HG03095 (cell line): ENCODE measurements at regions not wholly inside any gene's neighbourhood (a gene's known extent, or its start where the extent isn't known, plus 50 kb on each side); places are given as distances from the start of the nearest gene placed in this dataset.

Source experiments
- ATAC-seq: cut with Tn5 transposase; IDR thresholded peaks from one replicate; pipeline ENCODE4 v1.9.1; 2021; ENCODE audit warnings: moderate library complexity; ENCODE audit not compliant: unreplicated experiment

GRCh38 chr2:71850306-71850801 lies 297.3 kb downstream of the CYP26B1 start:
- ATAC-seq, result no peak

- no peak for ATAC-seq
These were observed 297.9 kb downstream of the CYP26B1 start for GRCh38 chr2:71849607-71850305.

- no peak for ATAC-seq
These were observed 298.6 kb downstream of the CYP26B1 start for GRCh38 chr2:71849111-71849510.

- no peak for ATAC-seq
These were observed 300.9 kb downstream of the CYP26B1 start for GRCh38 chr2:71846669-71847291.

GRCh38 chr2:71846072-71846471 lies 301.6 kb downstream of the CYP26B1 start:
- ATAC-seq, result no peak

- ATAC-seq, result no peak
These were observed 302.7 kb downstream of the CYP26B1 start for GRCh38 chr2:71844967-71845366.

GRCh38 chr2:71843391-71843850 lies 304.2 kb downstream of the CYP26B1 start:
- ATAC-seq, result no peak

GRCh38 chr2:71842744-71843143 lies 304.9 kb downstream of the CYP26B1 start:
- ATAC-seq, result no peak

GRCh38 chr2:71839826-71840225 lies 307.8 kb downstream of the CYP26B1 start:
- ATAC-seq, result no peak

GRCh38 chr2:71834796-71835195 lies 312.9 kb downstream of the CYP26B1 start:
- no peak for ATAC-seq

- no peak for ATAC-seq
These were observed 313.7 kb downstream of the CYP26B1 start for GRCh38 chr2:71833855-71834560.

- ATAC-seq, result no peak
These were observed 314.4 kb downstream of the CYP26B1 start for GRCh38 chr2:71833272-71833671.

GRCh38 chr2:71832844-71833243 lies 314.8 kb downstream of the CYP26B1 start:
- ATAC-seq, result no peak

GRCh38 chr2:71832388-71832787 lies 315.3 kb downstream of the CYP26B1 start:
- ATAC-seq, result no peak

GRCh38 chr2:71831193-71831577 lies 316.5 kb downstream of the CYP26B1 start:
- no peak for ATAC-seq

GRCh38 chr2:71830497-71831192 lies 317.0 kb downstream of the CYP26B1 start:
- no peak for ATAC-seq

GRCh38 chr2:71829008-71829407 lies 318.7 kb downstream of the CYP26B1 start:
- ATAC-seq, result no peak

- ATAC-seq, result no peak
These were observed 319.7 kb downstream of the CYP26B1 start for GRCh38 chr2:71827973-71828372.

- no peak for ATAC-seq
These were observed 320.1 kb downstream of the CYP26B1 start for GRCh38 chr2:71827524-71827901.

- no peak for ATAC-seq
These were observed 320.7 kb downstream of the CYP26B1 start for GRCh38 chr2:71826826-71827523.

- no peak for ATAC-seq
These were observed 321.4 kb downstream of the CYP26B1 start for GRCh38 chr2:71826299-71826698.
